Progenitor cell of endocrine pancreas (in vitro differentiated cells): ENCODE measurements at regions not wholly inside any gene's neighbourhood (a gene's known extent, or its start where the extent isn't known, plus 50 kb on each side); places are given as distances from the start of the nearest gene placed in this dataset.

Source experiments
- DNase-seq: peaks from one replicate; pipeline ENCODE4 v3.0.0; 2021; ENCODE audit warnings: low spot score; ENCODE audit not compliant: unreplicated experiment
- H3K27ac Mint-ChIP-seq: 2 replicates; pipeline ENCODE4 v1.8.0; 2021; ENCODE audit warnings: mild to moderate bottlenecking, moderate library complexity, mixed read lengths
- H3K27me3 Mint-ChIP-seq: 2 replicates; pipeline ENCODE4 v1.8.0; 2021; ENCODE audit warnings: mixed read lengths
- H3K36me3 Mint-ChIP-seq: 2 replicates; pipeline ENCODE4 v1.8.0; 2022; ENCODE audit warnings: mixed read lengths; ENCODE audit not compliant: insufficient read depth
- H3K4me1 Mint-ChIP-seq: 2 replicates; pipeline ENCODE4 v1.8.0; 2021; ENCODE audit warnings: low read depth, mixed read lengths
- H3K4me3 Mint-ChIP-seq: 2 replicates; pipeline ENCODE4 v1.8.0; 2021; ENCODE audit warnings: low read depth, mild to moderate bottlenecking, moderate library complexity, mixed read lengths
- H3K9me3 Mint-ChIP-seq: 2 replicates; pipeline ENCODE4 v1.8.0; 2021; ENCODE audit warnings: low read depth, mixed read lengths
- CTCF ChIP-seq: fragments of 200-600 bp; sonication (generic); IDR thresholded peaks from one replicate; pipeline ENCODE4 v1.5.0; 2021; ENCODE audit warnings: antibody characterized with exemption, mild to moderate bottlenecking; ENCODE audit not compliant: unreplicated experiment

- no peaks in the 10 kb centered on the region for H3K36me3 Mint-ChIP-seq
- H3K27me3 Mint-ChIP-seq, result no peaks in the 10 kb centered on the region
- H3K4me3 Mint-ChIP-seq, result no peak overlapping the region
- H3K9me3 Mint-ChIP-seq, result no peaks in the 10 kb centered on the region
- H3K4me1 Mint-ChIP-seq, result peaks cover 16% of the 10 kb centered on the region
- DNase-seq, result no peak
- TF ChIP-seq CTCF, result no peak
- no peak overlapping the region for H3K27ac Mint-ChIP-seq
These were observed 252.0 kb upstream of the PPARGC1A start for GRCh38 chr4:24141836-24142235.

- Mint-ChIP-seq H3K36me3 (no peaks in the 10 kb centered on the region), H3K4me1 (peaks cover 16% of the 10 kb centered on the region), H3K27ac (no peak overlapping the region), H3K4me3 (no peak overlapping the region), H3K27me3 (no peaks in the 10 kb centered on the region), H3K9me3 (no peaks in the 10 kb centered on the region)
- no peak for TF ChIP-seq CTCF
- no peak for DNase-seq
These were observed 251.0 kb upstream of the PPARGC1A start for GRCh38 chr4:24140892-24141291.

GRCh38 chr4:24137671-24138601 is 248.1 kb upstream of the PPARGC1A start:
- Mint-ChIP-seq H3K27me3 (no peaks in the 10 kb centered on the region), H3K27ac (no peak overlapping the region), H3K36me3 (no peaks in the 10 kb centered on the region), H3K9me3 (no peaks in the 10 kb centered on the region), H3K4me3 (no peak overlapping the region), H3K4me1 (peaks cover 16% of the 10 kb centered on the region)
- DNase-seq, result no peak
- TF ChIP-seq CTCF, result no peak

- H3K4me3 Mint-ChIP-seq, result no peak overlapping the region
These were observed 242.3 kb upstream of the PPARGC1A start for GRCh38 chr4:24131954-24132673.

More at GRCh38 chr4:24131954-24132673, 242.3 kb upstream of the PPARGC1A start:
- DNase-seq, result no peak
- Mint-ChIP-seq H3K36me3 (no peaks in the 10 kb centered on the region), H3K27me3 (peaks cover 2% of the 10 kb centered on the region), H3K9me3 (no peaks in the 10 kb centered on the region), H3K4me1 (peaks cover 3% of the 10 kb centered on the region), H3K27ac (no peak overlapping the region)
- TF ChIP-seq CTCF, result no peak
